CMK (cell line): ENCODE measurements at regions not wholly inside any gene's neighbourhood (a gene's known extent, or its start where the extent isn't known, plus 50 kb on each side); places are given as distances from the start of the nearest gene placed in this dataset.

Source experiments
- DNase-seq: peaks from one replicate; pipeline ENCODE4 v3.0.0-alpha.2; 2010; ENCODE audit warnings: low read depth

- no peak for DNase-seq
Measured at GRCh38 chr14:71497645-71498086, 434.6 kb upstream of the RGS6 start.

- DNase-seq = no peak
Measured at GRCh38 chr14:71498212-71498611, 434.0 kb upstream of the RGS6 start.

- DNase-seq = no peak
Measured at GRCh38 chr14:71499018-71499417, 433.2 kb upstream of the RGS6 start.

- no peak for DNase-seq
Measured at GRCh38 chr14:71507681-71508080, 424.5 kb upstream of the RGS6 start.

- no peak for DNase-seq
Measured at GRCh38 chr14:71508901-71509300, 423.3 kb upstream of the RGS6 start.

GRCh38 chr14:71511152-71511551 lies 421.1 kb upstream of the RGS6 start:
- no peak for DNase-seq

GRCh38 chr14:71514941-71515919 lies 417.0 kb upstream of the RGS6 start:
- no peak for DNase-seq

GRCh38 chr14:71521238-71522135 lies 410.7 kb upstream of the RGS6 start:
- DNase-seq = no peak

GRCh38 chr14:71523630-71524319 lies 408.5 kb upstream of the RGS6 start:
- DNase-seq = no peak

- DNase-seq = no peak
Measured at GRCh38 chr14:71524320-71524982, 407.8 kb upstream of the RGS6 start.

GRCh38 chr14:71525663-71526221 lies 406.5 kb upstream of the RGS6 start:
- DNase-seq = no peak

- DNase-seq = no peak
Measured at GRCh38 chr14:71526388-71526787, 405.8 kb upstream of the RGS6 start.

GRCh38 chr14:71527838-71528237 lies 404.4 kb upstream of the RGS6 start:
- no peak for DNase-seq

- DNase-seq = no peak
Measured at GRCh38 chr14:71529848-71530247, 402.4 kb upstream of the RGS6 start.

GRCh38 chr14:71532344-71532743 lies 399.9 kb upstream of the RGS6 start:
- DNase-seq = no peak

- no peak for DNase-seq
Measured at GRCh38 chr14:71532790-71533189, 399.4 kb upstream of the RGS6 start.

- DNase-seq = no peak
Measured at GRCh38 chr14:71533390-71533789, 398.8 kb upstream of the RGS6 start.

- DNase-seq = no peak
Measured at GRCh38 chr14:71533800-71534199, 398.4 kb upstream of the RGS6 start.

GRCh38 chr14:71534506-71534905 lies 397.7 kb upstream of the RGS6 start:
- no peak for DNase-seq

GRCh38 chr14:71536015-71536740 lies 396.1 kb upstream of the RGS6 start:
- no peak for DNase-seq
